ENCODE measurements at regions not wholly inside any gene's neighbourhood (a gene's known extent, or its start where the extent isn't known, plus 50 kb on each side); places are given as distances from the start of the nearest gene placed in this dataset.

DNA sequence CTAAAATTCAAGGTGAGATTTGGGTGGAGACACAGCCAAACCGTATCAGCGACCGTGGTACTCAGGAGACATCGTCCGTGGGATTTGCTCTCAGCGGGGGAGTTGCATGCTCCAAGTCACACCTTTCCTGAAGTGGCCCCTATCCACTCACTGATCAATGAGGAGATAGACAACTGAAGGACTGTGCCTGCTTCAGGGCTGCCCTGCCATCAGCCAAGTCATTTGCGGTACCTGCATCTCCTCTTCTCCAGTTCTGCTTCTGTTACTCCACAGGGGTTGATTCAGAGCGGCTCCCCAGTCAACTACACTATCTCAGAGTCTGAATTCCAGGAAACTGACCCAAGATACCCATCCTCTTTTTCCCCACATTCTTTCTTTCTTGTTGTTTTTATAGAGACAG is 184.1 kb downstream of the MREG start:
- no peak for ATAC-seq
- H3K9me3 ChIP-seq (ENCODE audit: control insufficient read depth, insufficient read depth, low read depth, low read length): no peaks in the 10 kb centered on the region
- H3K36me3 ChIP-seq (ENCODE audit: control insufficient read depth, insufficient read depth, low read length): no peaks in the 10 kb centered on the region; the same call in 1 of the 2 replicates
- intact Hi-C loops (cut with micrococcal nuclease; ENCODE audit: unreplicated experiment): no loop called here
- no TSS peak for BruUV-seq (replicated peaks)
- H3K4me3 ChIP-seq (ENCODE audit: low read depth in 2 of 2, low read length in 2 of 2): no peak overlapping the region
- ChIA-PET CTCF (no interaction called here), POLR2A (no interaction called here)
- H3K4me1 ChIP-seq (ENCODE audit: control insufficient read depth, insufficient read depth, low read length): no peaks in the 10 kb centered on the region
- no peaks in the 10 kb centered on the region; the same call in 1 of the 2 replicates for H3K27me3 ChIP-seq (ENCODE audit: control insufficient read depth, insufficient read depth, low read length)
- in situ Hi-C loops (cut with HindIII; ENCODE audit: low pct_unique_long_range_greater_than_20kb, low sequenced_read_pairs): no loop called here
- TF ChIP-seq, protein P1, sequence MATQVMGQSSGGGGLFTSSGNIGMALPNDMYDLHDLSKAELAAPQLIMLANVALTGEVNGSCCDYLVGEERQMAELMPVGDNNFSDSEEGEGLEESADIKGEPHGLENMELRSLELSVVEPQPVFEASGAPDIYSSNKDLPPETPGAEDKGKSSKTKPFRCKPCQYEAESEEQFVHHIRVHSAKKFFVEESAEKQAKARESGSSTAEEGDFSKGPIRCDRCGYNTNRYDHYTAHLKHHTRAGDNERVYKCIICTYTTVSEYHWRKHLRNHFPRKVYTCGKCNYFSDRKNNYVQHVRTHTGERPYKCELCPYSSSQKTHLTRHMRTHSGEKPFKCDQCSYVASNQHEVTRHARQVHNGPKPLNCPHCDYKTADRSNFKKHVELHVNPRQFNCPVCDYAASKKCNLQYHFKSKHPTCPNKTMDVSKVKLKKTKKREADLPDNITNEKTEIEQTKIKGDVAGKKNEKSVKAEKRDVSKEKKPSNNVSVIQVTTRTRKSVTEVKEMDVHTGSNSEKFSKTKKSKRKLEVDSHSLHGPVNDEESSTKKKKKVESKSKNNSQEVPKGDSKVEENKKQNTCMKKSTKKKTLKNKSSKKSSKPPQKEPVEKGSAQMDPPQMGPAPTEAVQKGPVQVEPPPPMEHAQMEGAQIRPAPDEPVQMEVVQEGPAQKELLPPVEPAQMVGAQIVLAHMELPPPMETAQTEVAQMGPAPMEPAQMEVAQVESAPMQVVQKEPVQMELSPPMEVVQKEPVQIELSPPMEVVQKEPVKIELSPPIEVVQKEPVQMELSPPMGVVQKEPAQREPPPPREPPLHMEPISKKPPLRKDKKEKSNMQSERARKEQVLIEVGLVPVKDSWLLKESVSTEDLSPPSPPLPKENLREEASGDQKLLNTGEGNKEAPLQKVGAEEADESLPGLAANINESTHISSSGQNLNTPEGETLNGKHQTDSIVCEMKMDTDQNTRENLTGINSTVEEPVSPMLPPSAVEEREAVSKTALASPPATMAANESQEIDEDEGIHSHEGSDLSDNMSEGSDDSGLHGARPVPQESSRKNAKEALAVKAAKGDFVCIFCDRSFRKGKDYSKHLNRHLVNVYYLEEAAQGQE (IDR thresholded peaks at IDR 0.05; ENCODE audit: insufficient read depth in 1 of 2, low read depth in 2 of 2, low read length in 1 of 2): no peak
- TF ChIP-seq POLR2AphosphoS5 (IDR thresholded peaks at IDR 0.05; ENCODE audit: low read depth, low read length): no peak
- TF ChIP-seq, protein P2, sequence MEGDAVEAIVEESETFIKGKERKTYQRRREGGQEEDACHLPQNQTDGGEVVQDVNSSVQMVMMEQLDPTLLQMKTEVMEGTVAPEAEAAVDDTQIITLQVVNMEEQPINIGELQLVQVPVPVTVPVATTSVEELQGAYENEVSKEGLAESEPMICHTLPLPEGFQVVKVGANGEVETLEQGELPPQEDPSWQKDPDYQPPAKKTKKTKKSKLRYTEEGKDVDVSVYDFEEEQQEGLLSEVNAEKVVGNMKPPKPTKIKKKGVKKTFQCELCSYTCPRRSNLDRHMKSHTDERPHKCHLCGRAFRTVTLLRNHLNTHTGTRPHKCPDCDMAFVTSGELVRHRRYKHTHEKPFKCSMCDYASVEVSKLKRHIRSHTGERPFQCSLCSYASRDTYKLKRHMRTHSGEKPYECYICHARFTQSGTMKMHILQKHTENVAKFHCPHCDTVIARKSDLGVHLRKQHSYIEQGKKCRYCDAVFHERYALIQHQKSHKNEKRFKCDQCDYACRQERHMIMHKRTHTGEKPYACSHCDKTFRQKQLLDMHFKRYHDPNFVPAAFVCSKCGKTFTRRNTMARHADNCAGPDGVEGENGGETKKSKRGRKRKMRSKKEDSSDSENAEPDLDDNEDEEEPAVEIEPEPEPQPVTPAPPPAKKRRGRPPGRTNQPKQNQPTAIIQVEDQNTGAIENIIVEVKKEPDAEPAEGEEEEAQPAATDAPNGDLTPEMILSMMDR (IDR thresholded peaks at IDR 0.05): no peak
- DNase-seq (ENCODE audit: low read depth, low spot score): no peak
- H3K27ac ChIP-seq (ENCODE audit: low read length): no peak overlapping the region

DNA sequence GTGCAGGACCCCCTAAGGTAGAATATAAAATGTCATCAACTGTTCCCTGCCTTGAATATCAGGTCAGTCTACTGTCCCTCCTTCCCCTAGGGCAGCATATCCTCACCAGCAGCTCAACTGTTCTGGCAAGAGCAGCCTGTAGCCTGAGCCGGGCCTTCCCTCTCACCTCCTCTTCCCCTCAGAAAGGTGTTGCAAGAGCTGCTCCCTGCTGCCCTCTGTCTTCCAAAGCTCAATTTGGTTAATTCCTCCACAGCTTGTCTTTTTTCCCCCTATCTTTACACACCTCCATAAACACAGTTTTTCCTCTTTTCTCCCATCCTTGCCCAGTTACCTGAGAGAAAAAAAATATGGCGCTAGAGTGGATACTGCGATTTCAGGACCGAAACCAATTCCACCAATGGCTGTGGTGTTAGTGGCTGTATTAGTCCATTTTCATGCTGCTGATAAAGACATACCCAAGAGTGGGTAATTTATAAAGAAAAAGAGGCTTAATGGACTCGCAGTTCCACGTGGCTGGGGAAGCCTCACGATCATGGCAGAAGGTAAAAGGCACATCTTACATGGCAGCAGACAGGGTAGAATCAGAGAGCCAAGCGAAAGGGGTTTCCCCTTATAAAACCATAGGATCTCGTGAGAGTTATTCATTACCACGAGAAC is 184.7 kb downstream of the MREG start:
- TF ChIP-seq, protein P2 (IDR thresholded peaks at IDR 0.05): peak; percentile 83
- TF ChIP-seq SIN3A (IDR thresholded peaks at IDR 0.05; ENCODE audit: borderline replicate concordance, insufficient read depth, low read depth, low read length): no peak
- no peaks in the 10 kb centered on the region; the same call in 1 of the 2 replicates for H3K27me3 ChIP-seq (ENCODE audit: control insufficient read depth, insufficient read depth, low read length)
- no peaks in the 10 kb centered on the region for H3K9me3 ChIP-seq (ENCODE audit: control insufficient read depth, insufficient read depth, low read depth, low read length)
- POLR2A ChIA-PET: no interaction called here
- DNase-seq (ENCODE audit: low read depth, low spot score) (peak; percentile 20), ATAC-seq (peak; percentile 82; the same call in 1 of the 2 replicates)
- intact Hi-C loops (cut with micrococcal nuclease; ENCODE audit: unreplicated experiment) (no loop called here), in situ Hi-C loops (cut with HindIII; ENCODE audit: low pct_unique_long_range_greater_than_20kb, low sequenced_read_pairs) (no loop called here)
- no peaks in the 10 kb centered on the region; the same call in 1 of the 2 replicates for H3K36me3 ChIP-seq (ENCODE audit: control insufficient read depth, insufficient read depth, low read length)
- no peaks in the 10 kb centered on the region for H3K4me1 ChIP-seq (ENCODE audit: control insufficient read depth, insufficient read depth, low read length)
- CTCF ChIA-PET: interaction anchor here (0.6 to 0.9 kb wide), 2 partner anchors 43 to 494 kb away, joined by 4 to 5 read pairs; no protein-coding TSS in a partner anchor
- H3K27ac ChIP-seq (ENCODE audit: low read length): no peak overlapping the region
- no TSS peak for BruUV-seq (replicated peaks)
- no peak overlapping the region for H3K4me3 ChIP-seq (ENCODE audit: low read depth in 2 of 2, low read length in 2 of 2)
